ENCODE measurements at regions not wholly inside any gene's neighbourhood (a gene's known extent, or its start where the extent isn't known, plus 50 kb on each side); places are given as distances from the start of the nearest gene placed in this dataset.

GRCh38 chr22:48558606-48559402 lies 1268.9 kb downstream of the BRD1 start:
- ATAC-seq (peak in 1 of 4 donors; percentile 5), DNase-seq (peak in 3 of 5 donors; percentile 14 to 61 (median 19))
- TF ChIP-seq CTCF (IDR thresholded peaks at IDR 0.05) (no peak), POLR2A (IDR thresholded peaks at IDR 0.05) (no peak)
- no peaks in the 10 kb centered on the region for H3K4me1 ChIP-seq
- H3K27me3 ChIP-seq, result peaks cover 0 to 18% (median 0%) of the 10 kb centered on the region in 9 donors
- no peak overlapping the region for H3K27ac ChIP-seq
- H3K4me3 ChIP-seq, result no peak overlapping the region
- WGBS, 4 donors, result 87 to 90% (median 89%) methylated on average over 25 of the region's 25 CpGs
- intact Hi-C loops (cut with DNase I), result no loop called here
- H3K9me3 ChIP-seq, result no peaks in the 10 kb centered on the region
- no peaks in the 10 kb centered on the region for H3K36me3 ChIP-seq

DNA sequence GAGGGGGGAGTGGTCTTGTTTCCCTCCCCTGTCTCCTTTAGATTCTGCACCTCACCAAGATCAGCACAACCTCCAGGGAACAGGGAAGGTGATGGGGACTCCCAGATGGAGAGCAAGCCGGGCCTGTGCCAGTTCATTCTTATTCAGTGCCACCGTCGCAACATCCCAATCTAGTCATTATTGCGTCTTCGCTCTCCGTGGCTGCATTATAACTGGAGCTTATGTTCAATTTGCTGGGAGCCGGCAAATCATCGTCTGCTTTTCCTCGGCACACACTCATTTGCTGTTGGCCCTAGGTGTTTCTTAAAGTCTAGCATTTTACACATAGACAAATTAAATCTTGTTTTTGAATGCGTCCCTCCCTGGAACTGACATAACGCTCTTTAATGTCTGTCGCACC lies 1269.7 kb downstream of the BRD1 start:
- ATAC-seq (no peak), DNase-seq (peak in 1 of 5 donors; percentile 10)
- no peak overlapping the region for H3K4me3 ChIP-seq
- intact Hi-C loops (cut with DNase I), result no loop called here
- WGBS, 4 donors, result 92 to 94% (median 93%) methylated on average over 12 of the region's 12 CpGs
- H3K36me3 ChIP-seq, result no peaks in the 10 kb centered on the region
- no peaks in the 10 kb centered on the region for H3K9me3 ChIP-seq
- peaks cover 0 to 25% (median 5%) of the 10 kb centered on the region in 9 donors for H3K27me3 ChIP-seq
- no peak overlapping the region for H3K27ac ChIP-seq
- no peaks in the 10 kb centered on the region for H3K4me1 ChIP-seq
- TF ChIP-seq CTCF (IDR thresholded peaks at IDR 0.05), result no peak
- no peak for TF ChIP-seq POLR2A (IDR thresholded peaks at IDR 0.05)

DNA sequence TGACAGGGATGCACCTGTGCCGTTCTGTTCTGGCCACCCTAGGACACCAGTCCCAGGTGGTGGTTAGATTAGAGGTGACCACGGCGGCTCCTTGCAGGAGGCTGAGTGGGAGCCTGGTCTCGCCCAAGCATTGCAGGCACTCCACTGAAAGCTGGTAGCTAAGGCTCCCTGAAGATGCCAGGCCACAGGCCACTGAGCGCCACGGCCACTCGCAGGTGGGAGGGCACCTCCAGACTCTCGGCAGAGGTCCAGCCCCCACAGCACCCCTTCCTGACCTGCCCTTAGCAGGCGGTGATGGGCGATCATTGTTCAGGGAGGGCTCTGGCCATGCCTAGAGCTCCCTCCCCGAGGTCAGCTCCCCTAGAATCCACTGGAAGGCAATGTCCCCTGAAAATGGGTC lies 1270.2 kb downstream of the BRD1 start:
- Histone ChIP-seq H3K27me3 (peaks cover 0 to 29% (median 5%) of the 10 kb centered on the region in 9 donors), H3K36me3 (no peaks in the 10 kb centered on the region), H3K27ac (no peak overlapping the region), H3K4me3 (no peak overlapping the region), H3K4me1 (no peaks in the 10 kb centered on the region), H3K9me3 (no peaks in the 10 kb centered on the region)
- DNase-seq (peak in 1 of 5 donors; percentile 47), ATAC-seq (no peak)
- intact Hi-C loops (cut with DNase I), result no loop called here
- WGBS, 4 donors, result 82 to 89% (median 84%) methylated on average over 3 to 11 of the region's 11 CpGs
- TF ChIP-seq POLR2A (IDR thresholded peaks at IDR 0.05), result no peak
- no peak for TF ChIP-seq CTCF (IDR thresholded peaks at IDR 0.05)

GRCh38 chr22:48556751-48557150 lies 1270.9 kb downstream of the BRD1 start:
- TF ChIP-seq POLR2A (IDR thresholded peaks at IDR 0.05), result no peak
- TF ChIP-seq CTCF (IDR thresholded peaks at IDR 0.05), result no peak
- H3K9me3 ChIP-seq, result no peaks in the 10 kb centered on the region
- intact Hi-C loops (cut with DNase I), result no loop called here
- peak in 1 of 5 donors; percentile 25 for DNase-seq
- H3K36me3 ChIP-seq, result no peaks in the 10 kb centered on the region
- no peak overlapping the region for H3K27ac ChIP-seq
- ATAC-seq, result no peak
- no peaks in the 10 kb centered on the region for H3K4me1 ChIP-seq
- H3K4me3 ChIP-seq, result no peak overlapping the region
- H3K27me3 ChIP-seq, result peaks cover 0 to 36% (median 7%) of the 10 kb centered on the region in 9 donors
- 84 to 95% (median 86%) methylated on average over 12 of the region's 12 CpGs for WGBS, 4 donors

Measured in heart left ventricle (tissue), 16 donors.